Amygdala (tissue), 56 donors: ENCODE measurements at regions not wholly inside any gene's neighbourhood (a gene's known extent, or its start where the extent isn't known, plus 50 kb on each side); places are given as distances from the start of the nearest gene placed in this dataset.

Source experiments
- DNase-seq, 56 donors: peaks; one replicate each; lab custom pipeline; 2025; lab: John Stamatoyannopoulos, UW

GRCh38 chr6:40197371-40197770 is 263.1 kb upstream of the MOCS1 start:
- DNase-seq: no peak

- DNase-seq: no peak
Observed at GRCh38 chr6:40196135-40196518, 261.9 kb upstream of the MOCS1 start.

GRCh38 chr6:40195428-40196134 is 261.3 kb upstream of the MOCS1 start:
- no peak for DNase-seq

- DNase-seq: no peak
Observed at GRCh38 chr6:40194447-40195170, 260.3 kb upstream of the MOCS1 start.

- DNase-seq: no peak
Observed at GRCh38 chr6:40192516-40192915, 258.3 kb upstream of the MOCS1 start.

GRCh38 chr6:40188931-40189330 is 254.7 kb upstream of the MOCS1 start:
- DNase-seq: no peak

GRCh38 chr6:40187535-40188144 is 253.4 kb upstream of the MOCS1 start:
- DNase-seq: no peak

GRCh38 chr6:40185486-40185885 is 251.2 kb upstream of the MOCS1 start:
- DNase-seq: no peak

- DNase-seq: no peak
Observed at GRCh38 chr6:40183902-40184301, 249.6 kb upstream of the MOCS1 start.

- DNase-seq: no peak
Observed at GRCh38 chr6:40181367-40181766, 247.1 kb upstream of the MOCS1 start.

- DNase-seq: no peak
Observed at GRCh38 chr6:40180271-40180670, 246.0 kb upstream of the MOCS1 start.

GRCh38 chr6:40179496-40179895 is 245.2 kb upstream of the MOCS1 start:
- DNase-seq: no peak

GRCh38 chr6:40177598-40177997 is 243.3 kb upstream of the MOCS1 start:
- DNase-seq: no peak

GRCh38 chr6:40176152-40176551 is 241.9 kb upstream of the MOCS1 start:
- peak in 8 of 56 donors; percentile 1 to 20 (median 2) for DNase-seq

- no peak for DNase-seq
Observed at GRCh38 chr6:40172272-40172671, 238.0 kb upstream of the MOCS1 start.

- no peak for DNase-seq
Observed at GRCh38 chr6:40171343-40171742, 237.1 kb upstream of the MOCS1 start.

GRCh38 chr6:40170856-40171255 is 236.6 kb upstream of the MOCS1 start:
- no peak for DNase-seq

- DNase-seq: no peak
Observed at GRCh38 chr6:40169878-40170277, 235.6 kb upstream of the MOCS1 start.

GRCh38 chr6:40166963-40167362 is 232.7 kb upstream of the MOCS1 start:
- DNase-seq: no peak

GRCh38 chr6:40165036-40165709 is 230.9 kb upstream of the MOCS1 start:
- DNase-seq: no peak

GRCh38 chr6:40164345-40164755 is 230.1 kb upstream of the MOCS1 start:
- peak in 34 of 56 donors; percentile 2 to 64 (median 32) for DNase-seq
